ENCODE measurements at regions not wholly inside any gene's neighbourhood (a gene's known extent, or its start where the extent isn't known, plus 50 kb on each side); places are given as distances from the start of the nearest gene placed in this dataset.

DNA sequence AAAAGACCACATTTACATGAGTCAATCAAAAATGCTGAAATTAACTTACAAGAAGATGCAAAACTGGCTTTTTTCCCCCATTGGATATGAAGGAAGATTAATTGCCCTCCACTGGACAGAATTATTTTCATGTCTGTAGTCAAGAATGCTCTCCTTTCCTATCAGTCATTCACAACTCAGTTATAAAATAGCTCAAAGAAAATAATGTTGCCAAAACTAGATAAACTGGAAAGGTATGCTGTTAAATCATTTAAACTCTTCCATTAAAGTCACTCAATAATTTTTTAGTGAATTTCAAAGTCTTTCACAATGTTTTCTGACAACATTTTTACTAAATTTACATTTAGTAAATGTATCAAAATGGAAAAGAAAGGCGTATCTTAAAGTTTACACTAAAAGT lies 384.5 kb downstream of the HGF start (continued):
- TF ChIP-seq, protein P1, sequence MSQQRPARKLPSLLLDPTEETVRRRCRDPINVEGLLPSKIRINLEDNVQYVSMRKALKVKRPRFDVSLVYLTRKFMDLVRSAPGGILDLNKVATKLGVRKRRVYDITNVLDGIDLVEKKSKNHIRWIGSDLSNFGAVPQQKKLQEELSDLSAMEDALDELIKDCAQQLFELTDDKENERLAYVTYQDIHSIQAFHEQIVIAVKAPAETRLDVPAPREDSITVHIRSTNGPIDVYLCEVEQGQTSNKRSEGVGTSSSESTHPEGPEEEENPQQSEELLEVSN (IDR thresholded peaks at IDR 0.05) = no peak
- TF ChIP-seq, protein P2, sequence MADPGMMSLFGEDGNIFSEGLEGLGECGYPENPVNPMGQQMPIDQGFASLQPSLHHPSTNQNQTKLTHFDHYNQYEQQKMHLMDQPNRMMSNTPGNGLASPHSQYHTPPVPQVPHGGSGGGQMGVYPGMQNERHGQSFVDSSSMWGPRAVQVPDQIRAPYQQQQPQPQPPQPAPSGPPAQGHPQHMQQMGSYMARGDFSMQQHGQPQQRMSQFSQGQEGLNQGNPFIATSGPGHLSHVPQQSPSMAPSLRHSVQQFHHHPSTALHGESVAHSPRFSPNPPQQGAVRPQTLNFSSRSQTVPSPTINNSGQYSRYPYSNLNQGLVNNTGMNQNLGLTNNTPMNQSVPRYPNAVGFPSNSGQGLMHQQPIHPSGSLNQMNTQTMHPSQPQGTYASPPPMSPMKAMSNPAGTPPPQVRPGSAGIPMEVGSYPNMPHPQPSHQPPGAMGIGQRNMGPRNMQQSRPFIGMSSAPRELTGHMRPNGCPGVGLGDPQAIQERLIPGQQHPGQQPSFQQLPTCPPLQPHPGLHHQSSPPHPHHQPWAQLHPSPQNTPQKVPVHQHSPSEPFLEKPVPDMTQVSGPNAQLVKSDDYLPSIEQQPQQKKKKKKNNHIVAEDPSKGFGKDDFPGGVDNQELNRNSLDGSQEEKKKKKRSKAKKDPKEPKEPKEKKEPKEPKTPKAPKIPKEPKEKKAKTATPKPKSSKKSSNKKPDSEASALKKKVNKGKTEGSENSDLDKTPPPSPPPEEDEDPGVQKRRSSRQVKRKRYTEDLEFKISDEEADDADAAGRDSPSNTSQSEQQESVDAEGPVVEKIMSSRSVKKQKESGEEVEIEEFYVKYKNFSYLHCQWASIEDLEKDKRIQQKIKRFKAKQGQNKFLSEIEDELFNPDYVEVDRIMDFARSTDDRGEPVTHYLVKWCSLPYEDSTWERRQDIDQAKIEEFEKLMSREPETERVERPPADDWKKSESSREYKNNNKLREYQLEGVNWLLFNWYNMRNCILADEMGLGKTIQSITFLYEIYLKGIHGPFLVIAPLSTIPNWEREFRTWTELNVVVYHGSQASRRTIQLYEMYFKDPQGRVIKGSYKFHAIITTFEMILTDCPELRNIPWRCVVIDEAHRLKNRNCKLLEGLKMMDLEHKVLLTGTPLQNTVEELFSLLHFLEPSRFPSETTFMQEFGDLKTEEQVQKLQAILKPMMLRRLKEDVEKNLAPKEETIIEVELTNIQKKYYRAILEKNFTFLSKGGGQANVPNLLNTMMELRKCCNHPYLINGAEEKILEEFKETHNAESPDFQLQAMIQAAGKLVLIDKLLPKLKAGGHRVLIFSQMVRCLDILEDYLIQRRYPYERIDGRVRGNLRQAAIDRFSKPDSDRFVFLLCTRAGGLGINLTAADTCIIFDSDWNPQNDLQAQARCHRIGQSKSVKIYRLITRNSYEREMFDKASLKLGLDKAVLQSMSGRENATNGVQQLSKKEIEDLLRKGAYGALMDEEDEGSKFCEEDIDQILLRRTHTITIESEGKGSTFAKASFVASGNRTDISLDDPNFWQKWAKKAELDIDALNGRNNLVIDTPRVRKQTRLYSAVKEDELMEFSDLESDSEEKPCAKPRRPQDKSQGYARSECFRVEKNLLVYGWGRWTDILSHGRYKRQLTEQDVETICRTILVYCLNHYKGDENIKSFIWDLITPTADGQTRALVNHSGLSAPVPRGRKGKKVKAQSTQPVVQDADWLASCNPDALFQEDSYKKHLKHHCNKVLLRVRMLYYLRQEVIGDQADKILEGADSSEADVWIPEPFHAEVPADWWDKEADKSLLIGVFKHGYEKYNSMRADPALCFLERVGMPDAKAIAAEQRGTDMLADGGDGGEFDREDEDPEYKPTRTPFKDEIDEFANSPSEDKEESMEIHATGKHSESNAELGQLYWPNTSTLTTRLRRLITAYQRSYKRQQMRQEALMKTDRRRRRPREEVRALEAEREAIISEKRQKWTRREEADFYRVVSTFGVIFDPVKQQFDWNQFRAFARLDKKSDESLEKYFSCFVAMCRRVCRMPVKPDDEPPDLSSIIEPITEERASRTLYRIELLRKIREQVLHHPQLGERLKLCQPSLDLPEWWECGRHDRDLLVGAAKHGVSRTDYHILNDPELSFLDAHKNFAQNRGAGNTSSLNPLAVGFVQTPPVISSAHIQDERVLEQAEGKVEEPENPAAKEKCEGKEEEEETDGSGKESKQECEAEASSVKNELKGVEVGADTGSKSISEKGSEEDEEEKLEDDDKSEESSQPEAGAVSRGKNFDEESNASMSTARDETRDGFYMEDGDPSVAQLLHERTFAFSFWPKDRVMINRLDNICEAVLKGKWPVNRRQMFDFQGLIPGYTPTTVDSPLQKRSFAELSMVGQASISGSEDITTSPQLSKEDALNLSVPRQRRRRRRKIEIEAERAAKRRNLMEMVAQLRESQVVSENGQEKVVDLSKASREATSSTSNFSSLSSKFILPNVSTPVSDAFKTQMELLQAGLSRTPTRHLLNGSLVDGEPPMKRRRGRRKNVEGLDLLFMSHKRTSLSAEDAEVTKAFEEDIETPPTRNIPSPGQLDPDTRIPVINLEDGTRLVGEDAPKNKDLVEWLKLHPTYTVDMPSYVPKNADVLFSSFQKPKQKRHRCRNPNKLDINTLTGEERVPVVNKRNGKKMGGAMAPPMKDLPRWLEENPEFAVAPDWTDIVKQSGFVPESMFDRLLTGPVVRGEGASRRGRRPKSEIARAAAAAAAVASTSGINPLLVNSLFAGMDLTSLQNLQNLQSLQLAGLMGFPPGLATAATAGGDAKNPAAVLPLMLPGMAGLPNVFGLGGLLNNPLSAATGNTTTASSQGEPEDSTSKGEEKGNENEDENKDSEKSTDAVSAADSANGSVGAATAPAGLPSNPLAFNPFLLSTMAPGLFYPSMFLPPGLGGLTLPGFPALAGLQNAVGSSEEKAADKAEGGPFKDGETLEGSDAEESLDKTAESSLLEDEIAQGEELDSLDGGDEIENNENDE (IDR thresholded peaks at IDR 0.05; ENCODE audit: insufficient replicate concordance, low read length) = no peak
- TF ChIP-seq NRF1 (IDR thresholded peaks at IDR 0.05; ENCODE audit: low read depth, low read length) = no peak
